Prostate gland (tissue), 2 donors: ENCODE measurements at regions not wholly inside any gene's neighbourhood (a gene's known extent, or its start where the extent isn't known, plus 50 kb on each side); places are given as distances from the start of the nearest gene placed in this dataset.

Source experiments
- POLR2A ChIP-seq: fragments of 450-650 bp; IDR thresholded peaks from one replicate; pipeline ENCODE4 v1.6.1; 2016; ENCODE audit warnings: antibody characterized with exemption, mild to moderate bottlenecking
- TF ChIP-seq, protein P1 (sequence below), 4 experiments: fragments of 200-600 bp in 2 of 4; fragments of 450-650 bp in 2 of 4; sonication (generic) in 2 of 4; IDR thresholded peaks; 1 replicate in 3 of 4; 2 replicates in 1 of 4; pipeline ENCODE4 v1.5.1; 2016 to 2019; ENCODE audit warnings: antibody characterized with exemption in 4 of 4, mild to moderate bottlenecking in 2 of 4, moderate library complexity in 2 of 4

DNA sequence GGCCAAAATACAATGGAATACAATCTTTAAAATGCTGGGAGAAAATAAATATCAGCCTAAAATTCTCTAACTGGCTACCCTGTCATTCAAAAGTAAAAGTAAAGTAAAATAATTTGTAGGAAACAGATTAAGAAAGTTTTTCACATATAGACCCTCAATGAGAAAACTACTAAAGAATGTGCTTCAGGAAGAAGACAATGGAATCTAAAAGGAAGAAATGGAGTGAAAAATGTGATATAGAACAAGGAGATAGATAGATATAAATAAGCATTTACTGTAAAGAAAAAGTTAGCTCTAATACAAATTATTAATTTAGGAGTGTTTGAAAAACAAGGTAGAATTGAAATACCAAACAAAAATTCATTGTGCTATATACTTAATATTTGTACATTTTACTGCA is 368.6 kb upstream of the MPDZ start:
- TF ChIP-seq, protein P1, sequence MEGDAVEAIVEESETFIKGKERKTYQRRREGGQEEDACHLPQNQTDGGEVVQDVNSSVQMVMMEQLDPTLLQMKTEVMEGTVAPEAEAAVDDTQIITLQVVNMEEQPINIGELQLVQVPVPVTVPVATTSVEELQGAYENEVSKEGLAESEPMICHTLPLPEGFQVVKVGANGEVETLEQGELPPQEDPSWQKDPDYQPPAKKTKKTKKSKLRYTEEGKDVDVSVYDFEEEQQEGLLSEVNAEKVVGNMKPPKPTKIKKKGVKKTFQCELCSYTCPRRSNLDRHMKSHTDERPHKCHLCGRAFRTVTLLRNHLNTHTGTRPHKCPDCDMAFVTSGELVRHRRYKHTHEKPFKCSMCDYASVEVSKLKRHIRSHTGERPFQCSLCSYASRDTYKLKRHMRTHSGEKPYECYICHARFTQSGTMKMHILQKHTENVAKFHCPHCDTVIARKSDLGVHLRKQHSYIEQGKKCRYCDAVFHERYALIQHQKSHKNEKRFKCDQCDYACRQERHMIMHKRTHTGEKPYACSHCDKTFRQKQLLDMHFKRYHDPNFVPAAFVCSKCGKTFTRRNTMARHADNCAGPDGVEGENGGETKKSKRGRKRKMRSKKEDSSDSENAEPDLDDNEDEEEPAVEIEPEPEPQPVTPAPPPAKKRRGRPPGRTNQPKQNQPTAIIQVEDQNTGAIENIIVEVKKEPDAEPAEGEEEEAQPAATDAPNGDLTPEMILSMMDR (IDR thresholded peaks at IDR 0.05) = no peak
- no peak for TF ChIP-seq POLR2A
